ENCODE measurements at regions not wholly inside any gene's neighbourhood (a gene's known extent, or its start where the extent isn't known, plus 50 kb on each side); places are given as distances from the start of the nearest gene placed in this dataset.
"Not testable (repeated sequence)": the region's sequence is repeated elsewhere in the genome, so short reads cannot be mapped to it uniquely, and the experiment has no call there.

DNA sequence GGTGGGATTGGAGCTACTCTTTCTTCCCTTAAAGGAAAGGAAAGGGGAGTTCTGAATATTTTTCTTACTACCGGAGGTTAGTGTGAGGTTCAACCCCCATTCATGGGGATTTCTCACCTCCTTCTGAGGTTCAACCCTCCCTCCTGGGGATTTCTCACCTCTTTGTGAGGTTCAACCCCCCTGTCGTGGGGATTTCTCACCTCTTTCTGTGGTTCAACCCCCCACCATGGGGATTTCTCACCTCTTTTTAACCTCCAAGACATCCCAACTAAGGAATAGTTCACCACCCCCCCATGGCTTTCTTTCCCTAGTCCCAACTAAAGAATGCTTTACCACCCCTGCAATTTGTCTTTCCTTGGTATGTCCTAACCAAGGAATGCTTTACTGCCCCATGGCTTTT is 520.3 kb downstream of the EDEM1 start:
- Histone ChIP-seq H4K20me1 (no peaks in the 10 kb centered on the region), H3K4me2 (no peak overlapping the region), H3K27me3 (no peaks in the 10 kb centered on the region), H3K27ac (no peak overlapping the region), H3K9ac (no peak overlapping the region), H3K4me3 (no peak overlapping the region), H3K4me1 (no peaks in the 10 kb centered on the region), H3K9me3 (replicated peaks in 1 of 11) (no peaks in the 10 kb centered on the region), H3K36me3 (no peaks in the 10 kb centered on the region)
- TF ChIP-seq Cebpa-rat (IDR thresholded peaks at IDR 0.05): no peak

DNA sequence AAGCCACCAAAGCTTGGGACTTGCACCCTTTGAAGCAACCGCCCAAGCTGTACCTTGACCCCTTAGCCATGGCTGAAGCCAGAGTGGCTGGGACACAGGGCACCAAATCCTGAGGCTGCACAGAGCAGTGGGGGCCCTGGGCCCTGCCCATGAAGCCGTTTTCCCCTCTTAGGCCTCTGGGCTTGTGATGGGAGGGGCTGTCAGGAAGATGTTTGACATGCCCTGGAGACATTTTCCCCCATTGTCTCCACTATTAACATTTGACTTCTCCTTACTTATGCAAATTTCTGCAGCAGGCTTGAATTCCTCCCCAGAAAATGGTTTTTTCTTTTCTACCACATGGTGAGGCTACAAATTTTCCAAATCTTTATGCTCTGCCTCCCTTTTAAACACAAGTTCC is 522.2 kb downstream of the EDEM1 start:
- H3K4me3 ChIP-seq: no peak overlapping the region
- H3K36me3 ChIP-seq: no peaks in the 10 kb centered on the region
- no peak overlapping the region for H3K4me2 ChIP-seq
- H3K27me3 ChIP-seq: no peaks in the 10 kb centered on the region
- H3K9me3 ChIP-seq (replicated peaks in 1 of 11): no peaks in the 10 kb centered on the region
- no peak overlapping the region for H3K27ac ChIP-seq
- H3K9ac ChIP-seq: no peak overlapping the region
- H4K20me1 ChIP-seq: no peaks in the 10 kb centered on the region
- no peak for TF ChIP-seq Cebpa-rat (IDR thresholded peaks at IDR 0.05)
- H3K4me1 ChIP-seq: no peaks in the 10 kb centered on the region

DNA sequence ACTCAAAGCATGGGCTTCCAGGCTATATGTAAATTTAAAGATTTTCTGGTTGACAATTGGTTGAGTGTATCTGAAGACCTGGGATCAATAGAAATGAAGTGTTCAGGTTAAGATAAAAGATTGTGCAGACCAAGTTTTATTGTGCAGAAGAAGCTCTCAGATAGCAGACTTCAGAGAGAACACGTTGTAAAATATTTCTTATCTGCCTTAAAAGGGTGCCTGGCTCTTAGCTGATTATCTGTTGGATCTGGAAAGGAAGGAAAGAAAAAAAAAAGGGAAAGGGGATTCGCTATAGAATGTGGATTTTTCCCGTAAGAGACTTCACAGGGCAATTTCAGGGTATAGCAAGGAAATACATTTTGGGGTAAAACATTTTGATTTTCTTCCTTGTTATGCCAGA is 523.2 kb downstream of the EDEM1 start:
- Histone ChIP-seq H3K9me3 (replicated peaks in 1 of 11) (no peaks in the 10 kb centered on the region), H3K4me3 (no peak overlapping the region), H3K4me2 (no peak overlapping the region), H3K27ac (no peak overlapping the region), H3K9ac (no peak overlapping the region), H4K20me1 (no peaks in the 10 kb centered on the region), H3K36me3 (no peaks in the 10 kb centered on the region), H3K27me3 (no peaks in the 10 kb centered on the region), H3K4me1 (no peaks in the 10 kb centered on the region)
- TF ChIP-seq Cebpa-rat (IDR thresholded peaks at IDR 0.05): no peak

DNA sequence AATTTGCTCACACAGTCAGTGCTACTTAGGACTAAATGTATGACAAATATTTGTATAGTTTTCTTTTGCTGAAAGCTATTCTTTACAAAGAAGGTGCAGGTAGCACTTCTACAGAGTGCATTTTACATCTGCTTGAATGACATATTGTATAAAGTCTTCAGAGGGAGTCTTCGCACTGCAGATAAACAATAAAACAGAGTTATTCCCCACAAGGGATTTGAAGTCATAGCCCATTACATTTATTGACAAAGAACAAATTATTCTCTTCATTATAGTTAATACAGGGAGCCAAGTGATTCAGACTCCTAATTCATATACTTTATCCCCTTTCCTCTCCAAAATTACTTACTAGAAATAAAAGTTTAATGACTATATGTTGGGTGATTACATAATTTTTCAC is 529.7 kb downstream of the EDEM1 start:
- no peak overlapping the region for H3K9ac ChIP-seq
- H3K4me2 ChIP-seq: no peak overlapping the region
- H3K27me3 ChIP-seq: no peaks in the 10 kb centered on the region
- no peak overlapping the region for H3K4me3 ChIP-seq
- no peaks in the 10 kb centered on the region; a peak in 1 of 22 replicates for H3K9me3 ChIP-seq (replicated peaks in 1 of 11)
- H4K20me1 ChIP-seq: no peaks in the 10 kb centered on the region
- H3K4me1 ChIP-seq: no peaks in the 10 kb centered on the region
- TF ChIP-seq Cebpa-rat (IDR thresholded peaks at IDR 0.05): no peak
- no peak overlapping the region for H3K27ac ChIP-seq
- no peaks in the 10 kb centered on the region for H3K36me3 ChIP-seq

DNA sequence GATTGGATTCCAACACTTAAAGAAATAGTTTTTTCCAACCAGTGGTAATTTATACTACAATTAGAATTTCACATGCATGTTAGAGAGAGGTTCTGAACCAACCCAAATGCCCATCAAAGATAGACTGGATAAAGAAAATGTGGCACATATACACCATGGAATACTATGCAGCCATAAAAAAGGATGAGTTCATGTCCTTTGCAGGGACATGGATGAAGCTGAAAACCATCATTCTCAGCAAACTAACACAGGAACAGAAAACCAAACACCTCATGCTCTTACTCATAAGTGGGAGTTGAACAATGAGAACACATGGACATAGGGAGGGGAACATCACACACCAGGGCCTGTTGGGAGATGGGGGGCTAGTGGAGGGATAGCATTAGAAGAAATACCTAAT is 532.2 kb downstream of the EDEM1 start:
- not testable (repeated sequence) for H3K4me1 ChIP-seq; H3K9ac ChIP-seq; H3K36me3 ChIP-seq; H3K27me3 ChIP-seq; H4K20me1 ChIP-seq; H3K4me3 ChIP-seq; H3K9me3 ChIP-seq (replicated peaks in 1 of 11); H3K4me2 ChIP-seq; H3K27ac ChIP-seq

DNA sequence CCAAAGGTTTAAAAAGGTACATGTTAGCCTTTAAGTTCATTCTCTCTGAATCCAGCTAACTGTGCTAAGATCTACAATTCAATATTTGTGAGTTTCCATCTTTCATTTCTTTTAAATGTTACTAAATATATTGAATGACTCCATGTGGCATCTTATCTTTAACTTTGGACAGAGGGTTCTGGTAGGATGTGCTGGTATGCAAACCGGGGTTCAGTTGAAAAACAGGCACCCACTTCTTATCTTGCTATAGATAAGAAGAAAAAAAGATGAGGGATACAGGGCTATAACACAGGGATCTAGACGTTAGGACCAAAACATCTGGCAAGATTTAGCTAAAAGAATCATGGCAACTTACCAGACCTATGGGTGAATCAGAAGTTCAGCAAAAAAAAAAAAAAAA is 538.3 kb downstream of the EDEM1 start:
- Histone ChIP-seq H3K4me2 (no peak overlapping the region), H3K27me3 (no peaks in the 10 kb centered on the region)
- no peak for TF ChIP-seq Cebpa-rat (IDR thresholded peaks at IDR 0.05)

DNA sequence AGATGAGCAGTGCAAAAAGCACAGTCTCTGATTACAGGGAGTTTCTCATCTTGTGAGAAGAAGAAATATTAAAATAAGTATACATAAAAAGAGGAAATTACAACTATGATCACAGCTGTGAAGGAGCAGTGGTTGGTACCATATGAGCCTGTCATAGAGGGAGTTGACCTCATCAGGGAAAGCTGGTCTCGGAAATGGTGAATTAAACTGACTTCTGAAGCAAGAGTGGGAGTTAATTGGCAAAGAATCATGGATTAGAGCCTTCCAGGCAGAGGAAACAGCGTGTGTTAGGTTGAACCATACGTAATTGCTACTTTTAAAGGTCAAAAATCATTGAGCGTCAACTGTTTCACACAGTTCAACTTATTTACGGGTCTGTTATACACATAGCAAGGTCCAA is 539.1 kb downstream of the EDEM1 start:
- no peak overlapping the region for H3K4me3 ChIP-seq
- no peak overlapping the region for H3K27ac ChIP-seq
- H3K27me3 ChIP-seq: no peaks in the 10 kb centered on the region
- H3K4me2 ChIP-seq: no peak overlapping the region
- H3K9me3 ChIP-seq (replicated peaks in 1 of 11): no peaks in the 10 kb centered on the region
- no peak overlapping the region for H3K9ac ChIP-seq
- H3K36me3 ChIP-seq: no peaks in the 10 kb centered on the region
- no peaks in the 10 kb centered on the region for H4K20me1 ChIP-seq
- H3K4me1 ChIP-seq: no peaks in the 10 kb centered on the region
- TF ChIP-seq Cebpa-rat (IDR thresholded peaks at IDR 0.05): no peak

More for the DNA sequence above, 538.3 kb downstream of the EDEM1 start:
- Histone ChIP-seq H3K4me1 (no peaks in the 10 kb centered on the region), H3K9me3 (replicated peaks in 1 of 11) (no peaks in the 10 kb centered on the region), H3K4me3 (no peak overlapping the region), H3K36me3 (no peaks in the 10 kb centered on the region), H3K27ac (no peak overlapping the region), H3K9ac (no peak overlapping the region), H4K20me1 (no peaks in the 10 kb centered on the region)

DNA sequence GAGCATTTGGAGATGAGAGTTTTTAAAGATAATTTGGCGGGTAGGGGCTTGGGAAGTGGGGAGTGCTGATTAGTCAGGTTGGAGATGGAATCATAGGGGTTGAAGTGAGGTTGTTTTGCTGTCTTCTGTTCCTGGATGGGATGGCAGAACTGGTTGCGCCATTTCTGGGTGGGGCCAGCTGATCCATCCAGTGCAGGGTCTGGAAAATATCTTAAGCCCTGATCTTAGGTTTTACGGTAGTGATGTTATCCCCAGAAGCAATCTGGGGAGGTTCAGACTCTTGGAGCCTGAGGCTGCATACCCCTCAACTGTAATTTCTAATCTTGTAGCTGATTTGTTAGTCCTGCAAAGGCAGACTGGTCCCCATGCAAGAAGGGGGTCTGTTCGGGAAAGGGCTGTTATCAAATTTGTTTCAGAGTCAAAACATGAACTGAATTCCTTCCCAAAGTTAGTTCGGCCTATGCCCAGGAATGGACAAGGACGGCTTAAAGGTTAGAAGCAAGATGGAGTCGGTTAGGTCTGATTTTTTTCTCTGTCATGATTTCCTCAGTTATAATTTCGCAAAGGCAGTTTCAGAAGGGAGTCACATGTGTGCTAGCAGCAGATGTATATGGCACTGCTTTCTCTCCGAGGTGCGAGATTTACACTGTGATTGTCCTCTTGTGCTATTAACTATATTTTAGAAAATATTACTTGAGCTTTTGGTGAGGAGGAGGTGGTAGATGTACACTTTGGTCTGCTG is 540.4 kb downstream of the EDEM1 start:
- Histone ChIP-seq H3K9me3 (replicated peaks in 1 of 11) (no peaks in the 10 kb centered on the region), H3K36me3 (no peaks in the 10 kb centered on the region), H3K9ac (no peak overlapping the region), H3K27ac (no peak overlapping the region), H4K20me1 (no peaks in the 10 kb centered on the region), H3K4me3 (no peak overlapping the region), H3K4me2 (no peak overlapping the region), H3K27me3 (no peaks in the 10 kb centered on the region), H3K4me1 (no peaks in the 10 kb centered on the region)
- TF ChIP-seq Cebpa-rat (IDR thresholded peaks at IDR 0.05): no peak

DNA sequence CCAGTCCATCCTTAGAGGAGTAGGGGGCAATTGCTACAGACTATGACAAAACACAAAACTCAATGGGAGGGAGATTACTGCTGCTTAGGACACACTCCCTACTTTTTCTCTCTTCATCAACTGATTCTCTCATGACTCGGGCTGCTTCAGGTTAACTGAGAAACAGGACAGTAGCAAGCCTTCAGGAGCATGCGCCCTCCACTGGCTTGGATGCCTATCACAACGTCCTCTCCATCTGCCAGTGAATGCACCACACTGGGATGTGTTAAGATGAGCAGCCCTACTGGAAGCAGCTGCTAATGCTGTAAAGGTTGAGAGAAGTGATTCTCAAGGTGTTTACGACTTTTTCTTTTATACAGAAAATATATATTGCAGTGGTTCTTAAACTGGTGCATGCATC is 542.3 kb downstream of the EDEM1 start:
- Histone ChIP-seq H3K4me3 (no peak overlapping the region), H3K27me3 (no peaks in the 10 kb centered on the region), H3K4me2 (no peak overlapping the region), H3K9me3 (replicated peaks in 1 of 11) (no peaks in the 10 kb centered on the region), H3K36me3 (no peaks in the 10 kb centered on the region), H3K27ac (no peak overlapping the region), H3K4me1 (no peaks in the 10 kb centered on the region), H4K20me1 (no peaks in the 10 kb centered on the region), H3K9ac (no peak overlapping the region)
- TF ChIP-seq Cebpa-rat (IDR thresholded peaks at IDR 0.05): no peak

DNA sequence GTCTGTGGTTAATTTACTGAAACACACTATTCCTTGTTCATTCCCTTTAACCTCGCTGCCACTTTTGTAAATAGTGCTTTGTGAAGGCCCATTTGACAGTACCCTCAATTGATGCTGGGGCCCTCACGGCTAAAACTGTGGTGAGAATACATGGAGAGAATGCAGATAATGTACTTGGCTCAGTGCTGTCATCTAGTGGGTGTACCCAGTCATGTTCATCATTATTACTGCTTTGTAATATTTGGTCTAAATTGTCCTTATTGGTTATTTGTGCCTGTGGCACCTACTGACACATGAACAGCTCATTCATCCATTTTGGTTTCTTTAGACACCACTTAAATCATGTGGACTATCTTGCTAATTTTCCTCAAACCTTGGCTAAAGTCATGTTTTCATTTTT is 543.6 kb downstream of the EDEM1 start:
- Histone ChIP-seq H4K20me1 (no peaks in the 10 kb centered on the region), H3K9me3 (replicated peaks in 1 of 11) (no peaks in the 10 kb centered on the region), H3K4me3 (no peak overlapping the region), H3K9ac (no peak overlapping the region), H3K4me1 (no peaks in the 10 kb centered on the region), H3K36me3 (no peaks in the 10 kb centered on the region), H3K27ac (no peak overlapping the region), H3K4me2 (no peak overlapping the region), H3K27me3 (no peaks in the 10 kb centered on the region)
- no peak for TF ChIP-seq Cebpa-rat (IDR thresholded peaks at IDR 0.05)

Measured in BLaER1 treated with 17β-estradiol and CSF1 and Interleukin-3, amounts not matched to agents 10 nM and 100 nM (cell line).